IPS-15b (cell line): ENCODE measurements at regions not wholly inside any gene's neighbourhood (a gene's known extent, or its start where the extent isn't known, plus 50 kb on each side); places are given as distances from the start of the nearest gene placed in this dataset.

ENCODE experiments used
- H3K27me3 ChIP-seq: one replicate; pipeline ENCODE4 v1.6.1; 2013; ENCODE audit warnings: low read length; ENCODE audit not compliant: control insufficient read depth, insufficient read depth
- H3K36me3 ChIP-seq: one replicate; pipeline ENCODE4 v1.6.1; 2013; ENCODE audit warnings: low read length; ENCODE audit not compliant: control insufficient read depth, insufficient read depth
- H3K4me1 ChIP-seq: one replicate; pipeline ENCODE4 v1.6.1; 2013; ENCODE audit warnings: mild to moderate bottlenecking, low read length; ENCODE audit not compliant: control insufficient read depth, insufficient read depth
- H3K4me3 ChIP-seq: one replicate; pipeline ENCODE4 v1.5.1; 2013; ENCODE audit warnings: low read depth, low read length
- H3K9ac ChIP-seq: one replicate; pipeline ENCODE4 v1.6.1; 2013; ENCODE audit warnings: low read depth, mild to moderate bottlenecking, low read length
- H3K9me3 ChIP-seq: one replicate; pipeline ENCODE4 v1.6.1; 2013; ENCODE audit warnings: mild to moderate bottlenecking, low read length; ENCODE audit not compliant: control insufficient read depth, insufficient read depth

DNA sequence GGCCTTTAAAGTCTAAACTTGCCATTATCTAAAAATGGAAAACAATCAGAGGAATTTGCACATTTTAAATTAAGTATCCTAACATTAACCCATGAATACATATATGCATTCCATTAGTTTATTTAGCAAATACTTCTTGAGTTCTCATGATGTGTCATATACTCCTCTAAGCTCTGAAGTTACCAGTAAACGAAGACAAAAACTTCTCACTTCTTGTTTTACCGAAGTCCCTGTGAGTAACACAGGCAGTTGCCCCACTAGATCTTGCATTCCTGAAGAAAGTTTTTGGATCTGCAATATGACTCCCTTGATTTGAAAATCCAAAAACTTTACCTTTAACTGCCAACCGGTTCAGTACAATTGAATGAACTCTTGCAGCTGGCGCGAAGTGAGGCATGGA, 439.0 kb upstream of the MPDZ start:
- H3K4me1 ChIP-seq = peaks cover 4% of the 10 kb centered on the region
- no peaks in the 10 kb centered on the region for H3K9me3 ChIP-seq
- H3K4me3 ChIP-seq = no peak overlapping the region
- no peaks in the 10 kb centered on the region for H3K36me3 ChIP-seq
- no peak overlapping the region for H3K9ac ChIP-seq
- H3K27me3 ChIP-seq = no peaks in the 10 kb centered on the region

GRCh38 chr9:13718086-13718485, 438.6 kb upstream of the MPDZ start:
- no peak overlapping the region for H3K4me3 ChIP-seq
- H3K9ac ChIP-seq = no peak overlapping the region
- peaks cover 4% of the 10 kb centered on the region for H3K4me1 ChIP-seq
- H3K36me3 ChIP-seq = no peaks in the 10 kb centered on the region
- no peaks in the 10 kb centered on the region for H3K9me3 ChIP-seq
- H3K27me3 ChIP-seq = no peaks in the 10 kb centered on the region

DNA sequence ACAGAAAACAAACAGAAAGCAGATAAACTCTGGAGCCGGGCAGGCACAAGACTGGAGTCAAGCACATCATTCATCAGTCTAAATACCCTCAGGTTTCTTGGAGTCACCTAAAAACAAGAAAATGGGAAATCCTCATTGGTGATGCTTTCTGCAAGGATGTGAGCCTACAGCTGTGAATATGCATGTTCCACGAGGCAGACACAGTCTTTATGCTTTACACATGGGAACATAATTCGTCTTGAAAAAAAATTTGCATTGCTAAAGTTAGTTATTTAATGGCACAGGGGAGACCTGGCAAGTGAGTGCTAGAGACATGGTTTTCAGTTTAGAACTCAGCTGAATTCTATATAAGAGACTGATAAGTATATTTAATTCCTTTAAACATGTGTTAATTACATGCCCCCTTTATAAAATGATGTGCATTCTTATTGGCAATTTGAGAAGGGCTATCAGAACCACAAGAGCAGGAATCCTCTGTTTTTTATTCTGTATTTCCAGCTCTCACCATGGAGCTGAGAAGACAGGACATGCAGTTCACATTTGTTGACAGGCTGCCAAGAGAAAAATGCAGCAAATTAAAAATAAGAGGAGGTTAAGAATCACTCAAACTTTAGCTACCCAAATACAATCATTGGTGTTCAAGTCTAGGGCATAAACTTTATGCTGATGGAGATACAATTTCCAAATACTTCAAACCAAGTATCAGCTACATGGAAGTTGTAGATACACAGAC, 438.0 kb upstream of the MPDZ start:
- H3K9ac ChIP-seq = no peak overlapping the region
- no peaks in the 10 kb centered on the region for H3K9me3 ChIP-seq
- H3K36me3 ChIP-seq = no peaks in the 10 kb centered on the region
- H3K4me1 ChIP-seq = peaks cover 4% of the 10 kb centered on the region
- no peak overlapping the region for H3K4me3 ChIP-seq
- no peaks in the 10 kb centered on the region for H3K27me3 ChIP-seq

GRCh38 chr9:13716601-13717321, 437.3 kb upstream of the MPDZ start:
- peaks cover 4% of the 10 kb centered on the region for H3K4me1 ChIP-seq
- no peaks in the 10 kb centered on the region for H3K36me3 ChIP-seq
- H3K4me3 ChIP-seq = no peak overlapping the region
- no peaks in the 10 kb centered on the region for H3K27me3 ChIP-seq
- H3K9ac ChIP-seq = no peak overlapping the region
- no peaks in the 10 kb centered on the region for H3K9me3 ChIP-seq

- H3K9me3 ChIP-seq = no peaks in the 10 kb centered on the region
- H3K27me3 ChIP-seq = no peaks in the 10 kb centered on the region
- no peak overlapping the region for H3K9ac ChIP-seq
- H3K36me3 ChIP-seq = no peaks in the 10 kb centered on the region
- no peak overlapping the region for H3K4me3 ChIP-seq
- peaks cover 4% of the 10 kb centered on the region for H3K4me1 ChIP-seq
These were observed 436.6 kb upstream of the MPDZ start for GRCh38 chr9:13716090-13716489.

- peaks cover 4% of the 10 kb centered on the region for H3K4me1 ChIP-seq
These were observed 435.9 kb upstream of the MPDZ start for GRCh38 chr9:13715430-13715829.

DNA sequence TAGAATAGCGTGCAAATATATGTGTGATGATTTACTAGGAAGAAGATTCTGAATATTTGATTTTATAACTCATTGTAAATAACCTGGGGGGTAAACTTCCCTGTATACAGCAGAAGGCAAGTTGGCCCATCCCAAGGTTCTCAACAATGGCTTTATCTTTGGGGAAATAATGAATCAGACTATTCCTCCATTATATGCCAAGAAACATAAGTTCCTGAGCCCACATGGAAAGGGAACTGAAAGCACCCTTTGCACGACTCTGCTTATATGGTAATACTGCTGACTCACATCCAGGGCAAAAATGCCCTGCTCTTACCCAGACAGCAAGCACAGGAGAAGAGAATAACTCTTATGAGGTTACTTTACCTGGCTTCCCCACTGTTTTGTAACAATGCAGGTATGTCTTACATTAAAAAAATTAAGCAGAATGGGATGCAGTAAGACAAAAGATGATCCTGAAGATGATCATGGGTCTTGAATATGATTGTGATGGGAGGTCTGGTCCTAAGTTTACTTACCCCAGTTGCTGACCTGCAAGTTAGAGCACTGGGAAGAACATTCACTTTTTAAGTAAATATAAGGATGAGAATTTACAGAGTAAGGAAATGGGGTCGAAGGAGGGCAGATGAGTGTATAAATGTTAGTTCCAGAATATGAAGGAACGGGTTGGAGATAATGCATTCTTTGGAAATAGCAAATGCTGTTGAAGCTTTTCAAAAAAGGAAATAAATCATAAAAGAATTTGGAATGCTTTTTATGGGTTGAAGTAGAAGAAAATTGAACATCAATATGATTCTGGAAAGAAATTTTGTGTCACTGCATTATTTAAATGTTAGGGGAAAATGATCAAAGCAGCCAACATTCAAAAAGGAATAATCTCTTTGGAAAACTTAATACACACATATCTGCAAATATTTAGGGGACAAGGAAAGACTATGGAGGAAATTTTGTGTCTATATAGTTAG, 428.4 kb upstream of the MPDZ start:
- Histone ChIP-seq H3K4me1 (no peaks in the 10 kb centered on the region), H3K9ac (no peak overlapping the region), H3K9me3 (no peaks in the 10 kb centered on the region), H3K27me3 (no peaks in the 10 kb centered on the region), H3K4me3 (no peak overlapping the region), H3K36me3 (no peaks in the 10 kb centered on the region)

More at GRCh38 chr9:13715430-13715829, 435.9 kb upstream of the MPDZ start:
- H3K4me3 ChIP-seq = no peak overlapping the region
- no peak overlapping the region for H3K9ac ChIP-seq
- H3K27me3 ChIP-seq = no peaks in the 10 kb centered on the region
- H3K9me3 ChIP-seq = no peaks in the 10 kb centered on the region
- no peaks in the 10 kb centered on the region for H3K36me3 ChIP-seq

- Histone ChIP-seq H3K9me3 (no peaks in the 10 kb centered on the region), H3K9ac (no peak overlapping the region), H3K4me1 (no peaks in the 10 kb centered on the region)
These were observed 426.4 kb upstream of the MPDZ start for GRCh38 chr9:13705918-13706317.

DNA sequence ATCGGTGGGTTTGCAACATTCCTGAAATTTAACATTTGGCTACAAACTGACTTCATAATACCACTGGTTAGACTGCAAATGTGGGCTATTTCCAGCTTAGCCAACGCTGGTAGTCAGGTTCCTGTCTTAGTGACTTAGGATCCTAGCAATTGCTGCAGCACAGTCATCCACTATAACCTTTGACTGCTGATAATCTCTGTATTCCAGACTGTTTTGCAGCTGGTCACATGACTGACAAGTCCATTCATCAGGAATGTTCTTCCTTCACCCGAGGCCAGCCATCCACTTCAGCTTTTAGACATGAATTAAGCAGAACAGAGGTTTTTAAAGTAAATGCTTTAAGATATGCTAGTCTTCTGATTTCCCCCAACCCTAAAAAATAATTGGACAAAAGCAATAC, 425.9 kb upstream of the MPDZ start:
- no peaks in the 10 kb centered on the region for H3K4me1 ChIP-seq
- H3K9me3 ChIP-seq = no peaks in the 10 kb centered on the region
- H3K9ac ChIP-seq = no peak overlapping the region
- H3K36me3 ChIP-seq = no peaks in the 10 kb centered on the region
- H3K4me3 ChIP-seq = no peak overlapping the region
- H3K27me3 ChIP-seq = no peaks in the 10 kb centered on the region

More at GRCh38 chr9:13705918-13706317, 426.4 kb upstream of the MPDZ start:
- no peaks in the 10 kb centered on the region for H3K27me3 ChIP-seq
- no peaks in the 10 kb centered on the region for H3K36me3 ChIP-seq
- H3K4me3 ChIP-seq = no peak overlapping the region

DNA sequence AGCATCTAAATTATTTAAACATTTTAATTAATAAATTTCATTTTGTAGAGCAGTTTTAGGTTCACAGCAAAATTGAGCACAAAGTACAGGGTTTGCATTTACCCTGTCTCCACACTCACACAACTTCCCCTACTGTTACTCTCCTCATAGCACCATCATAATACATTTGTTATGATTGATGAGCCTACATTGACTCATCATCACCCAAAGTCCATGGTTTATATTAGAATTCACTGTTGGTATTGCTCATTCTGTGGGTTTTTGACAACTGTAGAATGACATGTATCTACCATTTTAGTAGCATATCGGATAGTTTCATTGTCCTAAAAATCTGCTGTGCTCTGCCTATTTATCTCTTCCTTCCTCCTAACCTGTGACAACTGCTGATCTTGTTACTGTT, 411.1 kb upstream of the MPDZ start:
- Histone ChIP-seq H3K36me3 (no peaks in the 10 kb centered on the region), H3K4me1 (peaks cover 7% of the 10 kb centered on the region), H3K4me3 (no peak overlapping the region), H3K27me3 (no peaks in the 10 kb centered on the region), H3K9me3 (no peaks in the 10 kb centered on the region), H3K9ac (no peak overlapping the region)

DNA sequence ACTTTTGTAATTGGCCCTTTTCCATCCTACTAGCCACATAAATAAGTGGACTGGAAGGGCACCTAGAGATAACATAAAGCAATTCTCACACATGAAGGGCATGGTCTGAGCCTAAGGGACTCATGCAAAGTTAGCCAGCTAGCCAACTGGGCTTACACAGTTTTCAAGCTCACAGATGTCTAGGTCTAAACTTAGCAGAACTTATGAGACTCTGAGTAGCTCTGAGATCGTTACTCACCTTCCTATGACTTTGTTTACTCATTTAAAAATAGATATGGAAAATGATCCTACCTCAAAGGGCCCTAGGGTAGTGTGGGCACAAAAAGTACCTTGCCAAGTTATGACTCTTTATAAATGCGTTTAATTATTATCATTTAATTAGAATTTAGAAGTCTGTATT, 410.4 kb upstream of the MPDZ start:
- no peaks in the 10 kb centered on the region for H3K9me3 ChIP-seq
- H3K4me1 ChIP-seq = peaks cover 7% of the 10 kb centered on the region
- no peaks in the 10 kb centered on the region for H3K36me3 ChIP-seq
- H3K27me3 ChIP-seq = no peaks in the 10 kb centered on the region
- H3K4me3 ChIP-seq = no peak overlapping the region
- no peak overlapping the region for H3K9ac ChIP-seq
